ENCODE measurements at regions not wholly inside any gene's neighbourhood (a gene's known extent, or its start where the extent isn't known, plus 50 kb on each side); places are given as distances from the start of the nearest gene placed in this dataset.

GRCh38 chr7:17133977-17134376 is 164.5 kb upstream of the AHR start:
- DNase-seq (ENCODE audit: extremely low read depth, low read depth), result no peak
- no peak for TF ChIP-seq CTCF (IDR thresholded peaks at IDR 0.05; ENCODE audit: low read depth, low read length)

- TF ChIP-seq CTCF (IDR thresholded peaks at IDR 0.05; ENCODE audit: low read depth, low read length), result no peak
- DNase-seq (ENCODE audit: extremely low read depth, low read depth), result no peak
These were observed 163.7 kb upstream of the AHR start for GRCh38 chr7:17134786-17135185.

- no peak for DNase-seq (ENCODE audit: extremely low read depth, low read depth)
- TF ChIP-seq CTCF (IDR thresholded peaks at IDR 0.05; ENCODE audit: low read depth, low read length), result no peak
These were observed 162.3 kb upstream of the AHR start for GRCh38 chr7:17136126-17136525.

GRCh38 chr7:17139081-17139480 is 159.4 kb upstream of the AHR start:
- no peak for TF ChIP-seq CTCF (IDR thresholded peaks at IDR 0.05; ENCODE audit: low read depth, low read length)
- no peak for DNase-seq (ENCODE audit: extremely low read depth, low read depth)

GRCh38 chr7:17140406-17140805 is 158.0 kb upstream of the AHR start:
- no peak for DNase-seq (ENCODE audit: extremely low read depth, low read depth)
- TF ChIP-seq CTCF (IDR thresholded peaks at IDR 0.05; ENCODE audit: low read depth, low read length), result no peak

GRCh38 chr7:17142831-17143541 is 155.5 kb upstream of the AHR start:
- no peak for TF ChIP-seq CTCF (IDR thresholded peaks at IDR 0.05; ENCODE audit: low read depth, low read length)
- DNase-seq (ENCODE audit: extremely low read depth, low read depth), result no peak

- no peak for TF ChIP-seq CTCF (IDR thresholded peaks at IDR 0.05; ENCODE audit: low read depth, low read length)
- no peak for DNase-seq (ENCODE audit: extremely low read depth, low read depth)
These were observed 154.1 kb upstream of the AHR start for GRCh38 chr7:17144322-17144721.

Measured in AG09319 (cell line).